ENCODE measurements at regions not wholly inside any gene's neighbourhood (a gene's known extent, or its start where the extent isn't known, plus 50 kb on each side); places are given as distances from the start of the nearest gene placed in this dataset.

DNA sequence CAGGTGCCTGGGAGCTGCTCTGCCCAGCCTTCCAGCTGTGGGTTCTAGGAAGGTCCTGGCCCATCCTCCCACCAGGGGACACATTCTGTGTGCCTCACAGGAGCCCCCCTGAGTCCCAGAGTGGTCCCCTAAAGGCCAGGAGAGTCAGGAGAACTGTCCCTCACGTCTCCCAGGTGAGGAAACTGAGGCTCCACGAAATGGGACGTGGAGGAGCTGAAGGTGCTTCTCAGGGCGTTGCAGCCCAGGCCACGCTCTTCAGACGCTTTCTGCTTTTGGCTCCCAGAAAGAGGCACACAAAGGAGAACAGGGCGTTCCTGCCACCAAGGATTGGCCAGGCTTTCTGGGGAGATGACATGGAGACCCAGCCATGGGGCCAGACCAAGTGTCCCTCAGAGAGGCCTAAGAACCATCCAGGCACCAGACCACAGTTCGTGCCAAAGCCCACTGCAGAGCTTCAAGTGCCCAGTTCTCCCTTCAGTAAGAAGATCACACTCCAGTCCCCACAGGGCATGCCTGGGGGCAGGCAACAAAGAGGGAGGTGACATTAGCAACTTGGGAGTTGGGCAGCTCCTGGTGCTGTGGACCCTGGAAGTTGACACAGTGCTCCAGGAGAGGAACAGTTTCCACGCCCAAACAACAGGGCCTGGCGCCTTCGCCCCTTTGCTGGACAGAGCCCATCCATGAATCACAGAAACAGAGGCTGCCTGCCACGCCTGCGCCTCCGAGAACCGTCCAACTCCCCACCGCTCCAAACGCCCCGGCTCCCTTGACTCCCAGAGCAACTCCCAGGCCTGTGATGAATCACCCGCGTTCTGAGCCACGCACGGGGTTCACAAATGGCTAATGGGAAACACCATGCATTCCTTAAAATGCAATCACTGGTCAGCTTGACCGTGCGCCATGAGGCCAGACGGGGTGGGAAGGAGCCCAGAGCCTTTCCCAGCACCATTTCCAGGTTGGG is 589.2 kb downstream of the BRD1 start:
- DNase-seq (ENCODE audit: low spot score) = no peak

- DNase-seq (ENCODE audit: low spot score) = no peak
Measured at GRCh38 chr22:49237703-49238102, 590.0 kb downstream of the BRD1 start.

GRCh38 chr22:49237279-49237678 is 590.4 kb downstream of the BRD1 start:
- DNase-seq (ENCODE audit: low spot score) = no peak

- DNase-seq (ENCODE audit: low spot score) = no peak
Measured at GRCh38 chr22:49236541-49237075, 591.1 kb downstream of the BRD1 start.

GRCh38 chr22:49235463-49236300 is 592.0 kb downstream of the BRD1 start:
- no peak for DNase-seq (ENCODE audit: low spot score)

- no peak for DNase-seq (ENCODE audit: low spot score)
Measured at GRCh38 chr22:49234459-49234858, 593.2 kb downstream of the BRD1 start.

DNA sequence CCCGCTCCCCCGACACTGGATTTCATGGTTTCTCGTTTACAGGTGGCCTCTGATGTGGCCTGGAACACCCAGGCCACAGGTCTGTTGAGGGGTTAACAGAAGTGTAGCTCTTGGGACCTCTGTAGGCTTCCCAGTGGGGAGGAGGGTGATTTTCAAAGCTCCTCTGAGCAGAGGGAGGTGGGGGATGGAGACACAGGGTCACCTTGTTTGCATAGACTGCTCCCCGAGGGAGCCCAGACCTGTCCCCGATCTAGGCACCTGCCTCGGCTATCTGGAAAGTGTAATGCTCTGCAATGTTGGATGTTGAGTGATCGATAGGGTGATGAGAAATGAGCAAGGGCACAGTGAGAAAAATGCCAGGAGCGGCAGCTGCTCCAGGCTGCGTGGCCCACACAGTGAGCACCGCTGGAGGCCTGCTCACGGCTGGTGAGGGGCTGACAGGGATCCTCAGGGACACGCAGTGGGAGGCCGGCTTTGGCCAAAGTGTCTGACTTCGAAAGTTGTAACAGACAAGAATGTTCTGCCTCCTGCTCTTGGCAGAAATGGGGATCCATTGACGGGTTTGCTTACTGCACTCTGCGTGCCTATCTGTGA is 594.1 kb downstream of the BRD1 start:
- no peak for DNase-seq (ENCODE audit: low spot score)

GRCh38 chr22:49232319-49233067 is 595.2 kb downstream of the BRD1 start:
- no peak for DNase-seq (ENCODE audit: low spot score)

GRCh38 chr22:49230194-49230577 is 597.5 kb downstream of the BRD1 start:
- DNase-seq (ENCODE audit: low spot score) = no peak

- DNase-seq (ENCODE audit: low spot score) = no peak
Measured at GRCh38 chr22:49229483-49230193, 598.0 kb downstream of the BRD1 start.

- DNase-seq (ENCODE audit: low spot score) = no peak
Measured at GRCh38 chr22:49228431-49229037, 599.1 kb downstream of the BRD1 start.

DNA sequence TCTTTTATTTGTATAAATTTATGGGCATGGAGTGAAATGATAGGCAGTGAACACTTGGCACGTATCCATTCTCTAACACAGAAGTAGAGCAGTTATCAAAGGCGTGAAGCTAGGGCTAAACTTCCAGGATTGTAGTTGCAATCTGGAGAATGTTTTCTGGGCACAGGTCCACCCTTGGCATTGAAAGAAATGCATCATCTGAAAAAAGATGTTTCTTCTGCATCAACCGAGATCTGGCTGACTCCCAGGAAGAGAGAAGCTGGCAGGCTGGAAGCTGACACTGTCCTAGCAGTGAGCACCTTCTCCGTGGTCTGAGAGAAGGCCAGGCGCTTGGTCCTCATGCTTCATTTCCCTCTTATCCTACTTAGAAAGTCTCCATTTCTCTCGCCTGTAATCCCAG is 600.0 kb downstream of the BRD1 start:
- DNase-seq (ENCODE audit: low spot score) = no peak

DNA sequence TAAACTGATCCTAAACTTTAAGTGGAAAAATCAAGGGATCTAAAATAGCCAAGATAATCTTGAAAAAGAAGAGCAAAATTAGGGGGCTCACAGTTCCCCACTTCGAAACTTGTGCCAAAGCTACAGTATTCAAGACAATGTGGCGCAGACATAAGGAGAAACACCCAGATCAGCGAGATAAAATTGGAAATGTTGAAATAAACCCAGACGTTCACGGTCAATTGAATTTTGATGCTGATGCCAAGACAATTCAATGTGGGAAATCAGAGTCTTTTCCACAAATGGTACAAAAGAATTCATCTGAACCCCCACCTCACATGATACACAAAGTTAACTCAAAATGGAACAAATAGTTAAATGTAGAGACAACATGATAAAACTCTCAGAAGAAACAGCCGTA is 601.6 kb downstream of the BRD1 start:
- no peak for DNase-seq (ENCODE audit: low spot score)

- no peak for DNase-seq (ENCODE audit: low spot score)
Measured at GRCh38 chr22:49224243-49224642, 603.4 kb downstream of the BRD1 start.

DNA sequence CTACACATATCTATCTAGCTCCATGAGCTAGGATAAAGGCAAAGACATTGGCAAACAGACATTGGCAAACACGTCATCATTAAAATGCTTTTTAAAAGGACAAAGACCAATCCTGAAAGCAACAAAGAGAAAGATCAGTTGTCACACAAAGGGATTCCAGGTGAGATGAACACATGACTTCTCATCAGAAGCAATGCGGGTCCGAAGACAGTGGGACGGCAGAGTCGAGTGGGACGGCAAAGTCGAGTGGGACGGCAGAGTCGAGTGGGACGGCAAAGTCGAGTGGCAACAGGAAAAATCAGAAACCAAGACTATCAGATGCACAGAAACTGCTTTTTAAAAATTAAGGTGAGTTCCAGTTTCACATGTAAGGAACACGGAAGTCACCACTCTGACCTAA is 609.5 kb downstream of the BRD1 start:
- no peak for DNase-seq (ENCODE audit: low spot score)

DNA sequence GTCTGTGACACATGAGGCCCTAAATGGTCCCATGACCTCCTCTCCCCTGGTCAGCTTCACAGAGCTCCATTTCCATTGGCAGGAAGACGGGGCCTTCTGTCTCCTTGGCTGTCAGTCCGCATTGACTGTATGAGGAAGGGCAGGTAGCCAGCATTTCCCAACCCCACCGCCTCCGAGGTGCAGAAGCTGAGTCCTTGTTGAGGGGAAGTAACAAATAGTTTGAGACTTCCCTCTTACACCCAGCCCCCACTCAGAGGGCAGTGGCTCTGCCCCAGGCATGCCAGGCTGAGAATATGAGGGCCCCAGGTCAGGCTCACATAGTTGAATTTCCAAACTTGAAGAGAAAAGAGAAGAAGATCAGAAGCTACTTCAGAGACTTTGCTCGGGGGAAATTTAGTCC is 611.1 kb downstream of the BRD1 start:
- DNase-seq (ENCODE audit: low spot score) = no peak

DNA sequence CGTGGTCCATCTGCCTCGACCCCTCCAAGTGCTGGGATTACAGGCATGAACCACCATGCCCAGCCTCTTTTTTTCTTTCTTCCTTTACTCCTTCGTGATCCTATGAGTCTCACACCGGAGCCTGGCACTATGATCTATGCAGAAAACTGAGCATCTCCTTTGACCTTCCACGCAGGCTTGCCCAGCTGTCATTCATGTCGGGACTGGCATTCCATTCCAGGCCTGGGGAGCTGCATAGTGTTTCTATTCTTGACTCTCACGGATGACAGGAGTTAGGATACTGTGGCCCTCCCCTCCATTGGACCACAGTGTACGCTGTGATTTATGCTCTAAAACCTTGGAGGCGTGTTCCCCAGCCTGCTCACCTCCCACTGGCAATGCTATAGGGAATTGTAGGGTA is 611.8 kb downstream of the BRD1 start:
- DNase-seq (ENCODE audit: low spot score) = no peak

- DNase-seq (ENCODE audit: low spot score) = no peak
Measured at GRCh38 chr22:49214976-49215375, 612.7 kb downstream of the BRD1 start.

- no peak for DNase-seq (ENCODE audit: low spot score)
Measured at GRCh38 chr22:49213731-49214352, 613.8 kb downstream of the BRD1 start.

DNA sequence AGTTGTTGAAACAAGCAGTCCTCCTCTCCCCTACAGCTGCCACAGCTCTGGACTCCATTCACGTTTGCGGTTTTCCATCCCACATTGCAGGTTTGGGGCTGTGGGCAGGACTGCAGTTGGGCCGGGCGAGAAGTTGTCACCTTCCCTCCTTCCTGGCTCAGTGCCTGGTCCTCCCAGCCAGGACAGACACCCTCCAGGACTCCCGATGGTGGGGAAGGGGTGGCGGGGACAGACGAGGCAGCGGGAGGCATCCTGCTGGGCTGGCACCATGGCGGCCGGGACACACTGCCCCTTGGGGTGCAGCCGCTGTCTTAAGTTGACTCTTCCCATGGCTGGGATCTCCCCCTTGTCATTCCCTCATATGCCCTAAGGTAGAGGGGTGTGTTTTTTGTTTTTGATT is 615.2 kb downstream of the BRD1 start:
- no peak for DNase-seq (ENCODE audit: low spot score)

Measured in AG08396 (cell line).